ENCODE measurements at regions not wholly inside any gene's neighbourhood (a gene's known extent, or its start where the extent isn't known, plus 50 kb on each side); places are given as distances from the start of the nearest gene placed in this dataset.
"Not testable (repeated sequence)": the region's sequence is repeated elsewhere in the genome, so short reads cannot be mapped to it uniquely, and the experiment has no call there.

DNA sequence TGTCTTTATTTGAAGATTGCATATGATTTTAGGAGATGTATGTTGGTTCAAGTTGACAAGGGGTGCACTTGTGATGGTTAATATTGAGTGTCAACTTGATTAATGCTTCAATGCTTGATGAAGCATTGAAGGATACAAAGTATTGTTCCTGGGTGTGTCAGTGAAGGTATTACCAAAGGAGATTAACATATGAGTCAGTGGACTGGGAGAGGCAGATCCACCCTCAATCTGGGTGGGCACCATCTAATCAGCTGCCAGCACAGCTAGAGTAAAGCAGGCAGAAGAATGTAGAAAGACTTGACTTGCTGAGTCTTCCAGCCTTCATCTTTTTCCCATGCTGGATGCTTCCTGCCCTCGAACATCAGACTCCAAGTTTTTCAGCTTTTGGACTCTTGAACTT, 995.6 kb upstream of the GYPC start:
- TF ChIP-seq, protein P1, sequence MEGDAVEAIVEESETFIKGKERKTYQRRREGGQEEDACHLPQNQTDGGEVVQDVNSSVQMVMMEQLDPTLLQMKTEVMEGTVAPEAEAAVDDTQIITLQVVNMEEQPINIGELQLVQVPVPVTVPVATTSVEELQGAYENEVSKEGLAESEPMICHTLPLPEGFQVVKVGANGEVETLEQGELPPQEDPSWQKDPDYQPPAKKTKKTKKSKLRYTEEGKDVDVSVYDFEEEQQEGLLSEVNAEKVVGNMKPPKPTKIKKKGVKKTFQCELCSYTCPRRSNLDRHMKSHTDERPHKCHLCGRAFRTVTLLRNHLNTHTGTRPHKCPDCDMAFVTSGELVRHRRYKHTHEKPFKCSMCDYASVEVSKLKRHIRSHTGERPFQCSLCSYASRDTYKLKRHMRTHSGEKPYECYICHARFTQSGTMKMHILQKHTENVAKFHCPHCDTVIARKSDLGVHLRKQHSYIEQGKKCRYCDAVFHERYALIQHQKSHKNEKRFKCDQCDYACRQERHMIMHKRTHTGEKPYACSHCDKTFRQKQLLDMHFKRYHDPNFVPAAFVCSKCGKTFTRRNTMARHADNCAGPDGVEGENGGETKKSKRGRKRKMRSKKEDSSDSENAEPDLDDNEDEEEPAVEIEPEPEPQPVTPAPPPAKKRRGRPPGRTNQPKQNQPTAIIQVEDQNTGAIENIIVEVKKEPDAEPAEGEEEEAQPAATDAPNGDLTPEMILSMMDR (conservative IDR thresholded peaks at IDR 0.05 in 1 of 2, IDR thresholded peaks at IDR 0.05 in 1 of 2; ENCODE audit: low read depth in 1 of 2, low read length in 2 of 2) = not testable (repeated sequence)
- TF ChIP-seq EZH2 (IDR thresholded peaks at IDR 0.05; ENCODE audit: low read length, missing control alignments) = not testable (repeated sequence)

Data from fibroblast of lung (primary cell).